SK-N-SH (cell line): ENCODE measurements at regions not wholly inside any gene's neighbourhood (a gene's known extent, or its start where the extent isn't known, plus 50 kb on each side); places are given as distances from the start of the nearest gene placed in this dataset.

Experiments
- CTCF ChIA-PET: fragments of 300-600, 350-600 bp; formaldehyde crosslinking; extraction: SDS; loops from one replicate; lab custom pipeline; 2021; lab: Yijun Ruan, JAX
- POLR2A ChIA-PET: fragments of 350-600 bp; sonication (Branson Sonifier 250); formaldehyde crosslinking; extraction: SDS; loops from one replicate; lab custom pipeline; 2020; ENCODE audit warnings: antibody characterized with exemption, inconsistent platforms; lab: Yijun Ruan, JAX
- DNase-seq: peaks from one replicate; pipeline ENCODE4 v3.0.0; 2012
- H2AFZ ChIP-seq: fragments of 200-600 bp; sonication (generic); 2 replicates; pipeline ENCODE4 v1.8.1; 2016; ENCODE audit warnings: antibody characterized with exemption, mild to moderate bottlenecking, low read depth
- H3F3A ChIP-seq: fragments of 200-600 bp; sonication (generic); replicated peaks from 2 replicates; pipeline ENCODE3; 2016; ENCODE audit warnings: antibody characterized with exemption, mild to moderate bottlenecking; ENCODE audit not compliant: insufficient read depth
- H3K27ac ChIP-seq, 2 experiments: fragments of 200-500 bp in 1 of 2; fragments of 200-600 bp in 1 of 2; sonication (Bioruptor generic) in 1 of 2; sonication (generic), shearing (Covaris generic) in 1 of 2; 2 replicates each; pipeline versions ENCODE4 v1.5.1 to v1.6.1; 2014 to 2016; ENCODE audit warnings: low read depth in 2 of 2, inconsistent platforms in 1 of 2, low read length in 1 of 2, mild to moderate bottlenecking in 1 of 2, mixed read lengths in 1 of 2
- H3K27me3 ChIP-seq: fragments of 200-600 bp; sonication (generic), shearing (Covaris generic); 2 replicates; pipeline ENCODE4 v1.6.1; 2016; ENCODE audit warnings: mixed run types; ENCODE audit not compliant: insufficient read depth
- H3K36me3 ChIP-seq, 2 experiments: fragments of 200-500 bp in 1 of 2; fragments of 200-600 bp in 1 of 2; sonication (Bioruptor generic) in 1 of 2; sonication (generic) in 1 of 2; replicated peaks in 1 of 2; 2 replicates each; pipeline versions ENCODE3 to v1.5.1; 2014 to 2016; ENCODE audit warnings: low read length in 1 of 2, mild to moderate bottlenecking in 1 of 2; ENCODE audit not compliant: insufficient read depth in 2 of 2, control insufficient read depth in 1 of 2
- H3K4me1 ChIP-seq, 2 experiments: fragments of 200-500 bp in 1 of 2; fragments of 200-600 bp in 1 of 2; sonication (Bioruptor generic) in 1 of 2; sonication (generic), shearing (Covaris generic) in 1 of 2; 2 replicates each; pipeline versions ENCODE4 v1.5.1 to v1.6.1; 2014 to 2016; ENCODE audit warnings: low read depth in 1 of 2, low read length in 1 of 2, mixed run types in 1 of 2; ENCODE audit not compliant: insufficient read depth in 2 of 2, control insufficient read depth in 1 of 2
- H3K4me2 ChIP-seq: fragments of 200-600 bp; sonication (generic), shearing (Covaris generic); 2 replicates; pipeline ENCODE4 v1.6.1; 2017; ENCODE audit warnings: mixed run types
- H3K4me3 ChIP-seq, 2 experiments: fragments of 200-500 bp in 1 of 2; fragments of 200-600 bp in 1 of 2; sonication (Bioruptor generic) in 1 of 2; sonication (generic), shearing (Covaris generic) in 1 of 2; 2 replicates each; pipeline versions ENCODE4 v1.5.1 to v1.8.1; 2014 to 2016; ENCODE audit warnings: low read depth in 2 of 2, inconsistent platforms in 1 of 2, low read length in 1 of 2, mild to moderate bottlenecking in 1 of 2, mixed read lengths in 1 of 2, moderate library complexity in 1 of 2
- H3K79me2 ChIP-seq: fragments of 200-600 bp; sonication (generic); 2 replicates; pipeline ENCODE4 v1.8.1; 2017; ENCODE audit warnings: mild to moderate bottlenecking; ENCODE audit not compliant: insufficient read depth
- H3K9ac ChIP-seq: fragments of 200-600 bp; sonication (generic); 2 replicates; pipeline ENCODE4 v1.6.1; 2017; ENCODE audit warnings: mixed run types
- H3K9me2 ChIP-seq: fragments of 200-600 bp; sonication (generic); 2 replicates; pipeline ENCODE4 v1.6.1; 2017; ENCODE audit warnings: mixed run types
- H3K9me3 ChIP-seq: fragments of 200-600 bp; sonication (generic); 2 replicates; pipeline ENCODE4 v1.6.1; 2017; ENCODE audit warnings: mixed run types, mild to moderate bottlenecking, moderate library complexity
- H4K20me1 ChIP-seq: fragments of 200-600 bp; sonication (generic); 2 replicates; pipeline ENCODE4 v1.6.1; 2017; ENCODE audit warnings: mild to moderate bottlenecking, mixed run types; ENCODE audit not compliant: insufficient read depth
- CHD2 ChIP-seq: fragments of 150-350 bp; IDR thresholded peaks from 2 replicates; pipeline ENCODE4 v1.6.1; 2018; ENCODE audit warnings: low read length; ENCODE audit not compliant: partially characterized antibody
- ELF1 ChIP-seq: IDR thresholded peaks from 2 replicates; pipeline ENCODE4 v1.4.0; 2012
- FOXJ3 ChIP-seq: sonication (generic); formaldehyde crosslinking; IDR thresholded peaks from 2 replicates; pipeline ENCODE4 v1.5.1; 2020; ENCODE audit warnings: mild to moderate bottlenecking, missing genetic modification reagents
- FOXM1 ChIP-seq: IDR thresholded peaks from 2 replicates; pipeline ENCODE4 v1.4.0; 2012; ENCODE audit warnings: low read depth, mild to moderate bottlenecking
- GABPA ChIP-seq: IDR thresholded peaks from 2 replicates; pipeline ENCODE4 v1.4.0; 2012; ENCODE audit warnings: low read depth, mild to moderate bottlenecking
- GATA2 ChIP-seq: sonication (generic); formaldehyde crosslinking; IDR thresholded peaks from 2 replicates; pipeline ENCODE4 v1.5.0; 2020; ENCODE audit warnings: mild to moderate bottlenecking, missing genetic modification reagents
- IRF3 ChIP-seq: fragments of 150-350 bp; IDR thresholded peaks from 2 replicates; pipeline ENCODE4 v1.6.1; 2016; ENCODE audit warnings: mild to moderate bottlenecking, low read depth, low read length
- JUND ChIP-seq: IDR thresholded peaks from 2 replicates; pipeline ENCODE4 v1.4.0; 2012
- MEF2A ChIP-seq: IDR thresholded peaks from 2 replicates; pipeline ENCODE4 v1.4.0; 2012; ENCODE audit warnings: low read depth, borderline replicate concordance
- MXI1 ChIP-seq: IDR thresholded peaks from 2 replicates; pipeline ENCODE4 v1.6.1; 2012; ENCODE audit warnings: mild to moderate bottlenecking, low read depth, low read length, improper control_type of control experiment
- NFIC ChIP-seq: IDR thresholded peaks from 2 replicates; pipeline ENCODE4 v1.4.0; 2012; ENCODE audit warnings: borderline replicate concordance
- PBX3 ChIP-seq: IDR thresholded peaks from 2 replicates; pipeline ENCODE4; 2012
- POLR2AphosphoS5 ChIP-seq: IDR thresholded peaks from 2 replicates; pipeline ENCODE4 v1.6.1; 2012; ENCODE audit warnings: low read depth, low read length
- RCOR1 ChIP-seq: fragments of 150-350 bp; IDR thresholded peaks from 2 replicates; pipeline ENCODE4 v1.6.1; 2017; ENCODE audit warnings: antibody characterized with exemption, low read length
- REST ChIP-seq: IDR thresholded peaks from 2 replicates; pipeline ENCODE4 v1.6.1; 2012; ENCODE audit warnings: mild to moderate bottlenecking, low read depth, low read length, moderate library complexity
- SIN3A ChIP-seq: IDR thresholded peaks from 2 replicates; pipeline ENCODE4 v1.6.1; 2012; ENCODE audit warnings: low read depth, mild to moderate bottlenecking, low read length, moderate library complexity, borderline replicate concordance
- TAF1 ChIP-seq: IDR thresholded peaks from 2 replicates; pipeline ENCODE4 v1.6.1; 2012; ENCODE audit warnings: low read depth, mild to moderate bottlenecking, low read length, moderate library complexity, borderline replicate concordance
- TEAD4 ChIP-seq: IDR thresholded peaks from 2 replicates; pipeline ENCODE4 v1.4.0; 2012; ENCODE audit warnings: mild to moderate bottlenecking, borderline replicate concordance; ENCODE audit not compliant: insufficient read depth
- USF2 ChIP-seq: fragments of 150-350 bp; IDR thresholded peaks from 2 replicates; pipeline ENCODE4 v1.6.1; 2017; ENCODE audit warnings: antibody characterized with exemption, low read length, low read depth, borderline replicate concordance
- ZBTB33 ChIP-seq: IDR thresholded peaks from 2 replicates; pipeline ENCODE4 v1.4.0; 2012; ENCODE audit warnings: low read depth, borderline replicate concordance
- WGBS: methylation state at CpG from one replicate; pipeline ENCODE4 v1.1.6; 2017; ENCODE audit warnings: low lambda C conversion rate; 5-methylcytosine and 5-hydroxymethylcytosine counted together

GRCh38 chr6:76683985-76684384 is 611.5 kb upstream of the IMPG1 start:
- Histone ChIP-seq H3K9me3 (no peaks in the 10 kb centered on the region), H4K20me1 (no peaks in the 10 kb centered on the region), H3K9ac (no peak overlapping the region), H3K4me1 (no peaks in the 10 kb centered on the region), H3K4me3 (no peak overlapping the region), H3K4me2 (no peak overlapping the region), H3F3A (no peaks in the 10 kb centered on the region), H2AFZ (no peak overlapping the region), H3K27ac (no peak overlapping the region), H3K79me2 (no peaks in the 10 kb centered on the region), H3K36me3 (no peaks in the 10 kb centered on the region), H3K9me2 (no peaks in the 10 kb centered on the region), H3K27me3 (no peaks in the 10 kb centered on the region)
- 31% methylated on average over 2 of the region's 2 CpGs for WGBS
- no peak for DNase-seq
- ChIA-PET POLR2A (no interaction called here), CTCF (interaction anchor here (0.6 to 1.1 kb wide), 4 partner anchors 53 to 194 kb away, joined by 3 read pairs; no protein-coding TSS in a partner anchor)
- no peak for TF ChIP-seq GABPA
- no peak for TF ChIP-seq IRF3
- TF ChIP-seq RCOR1, result no peak
- no peak for TF ChIP-seq REST
- TF ChIP-seq ZBTB33, result no peak
- TF ChIP-seq NFIC, result no peak
- no peak for TF ChIP-seq MXI1
- TF ChIP-seq USF2, result no peak
- no peak for TF ChIP-seq POLR2AphosphoS5
- no peak for TF ChIP-seq TEAD4
- TF ChIP-seq MEF2A, result no peak
- TF ChIP-seq SIN3A, result no peak
- TF ChIP-seq FOXM1, result no peak
- TF ChIP-seq ELF1, result no peak
- no peak for TF ChIP-seq PBX3
- TF ChIP-seq JUND, result no peak
- TF ChIP-seq TAF1, result no peak
- no peak for TF ChIP-seq FOXJ3 (CRISPR knock-in tag)
- no peak for TF ChIP-seq GATA2
- TF ChIP-seq CHD2, result no peak
